GM10266 (cell line): ENCODE measurements at regions not wholly inside any gene's neighbourhood (a gene's known extent, or its start where the extent isn't known, plus 50 kb on each side); places are given as distances from the start of the nearest gene placed in this dataset.
"Not testable (repeated sequence)": the region's sequence is repeated elsewhere in the genome, so short reads cannot be mapped to it uniquely, and the experiment has no call there.

ENCODE experiments used
- DNase-seq: peaks from one replicate; pipeline ENCODE4 v3.0.0; 2012; ENCODE audit errors: extremely low spot score
- CTCF ChIP-seq: IDR thresholded peaks from 2 replicates; pipeline ENCODE4 v1.5.1; 2012; ENCODE audit warnings: mild to moderate bottlenecking, low read depth; ENCODE audit not compliant: control insufficient read depth, insufficient read depth; ENCODE audit errors: missing control alignments

- DNase-seq: no peak
These were observed 63.1 kb downstream of the MTNR1B start for GRCh38 chr11:93032580-93032979.

GRCh38 chr11:93033093-93033492, 63.6 kb downstream of the MTNR1B start:
- DNase-seq: no peak
- no peak for TF ChIP-seq CTCF

More at GRCh38 chr11:93032580-93032979, 63.1 kb downstream of the MTNR1B start:
- no peak for TF ChIP-seq CTCF

- no peak for TF ChIP-seq CTCF
- DNase-seq: no peak
These were observed 64.7 kb downstream of the MTNR1B start for GRCh38 chr11:93034031-93034722.

GRCh38 chr11:93034723-93035039, 65.2 kb downstream of the MTNR1B start:
- TF ChIP-seq CTCF: no peak
- DNase-seq: no peak

GRCh38 chr11:93038521-93038920, 69.1 kb downstream of the MTNR1B start:
- DNase-seq: no peak
- TF ChIP-seq CTCF: no peak

- DNase-seq: no peak
- TF ChIP-seq CTCF: no peak
These were observed 70.2 kb downstream of the MTNR1B start for GRCh38 chr11:93039531-93040240.

- no peak for TF ChIP-seq CTCF
- no peak for DNase-seq
These were observed 72.2 kb downstream of the MTNR1B start for GRCh38 chr11:93041682-93042081.

- not testable (repeated sequence) for DNase-seq
These were observed 73.7 kb downstream of the MTNR1B start for GRCh38 chr11:93043186-93043585.
